ENCODE measurements at regions not wholly inside any gene's neighbourhood (a gene's known extent, or its start where the extent isn't known, plus 50 kb on each side); places are given as distances from the start of the nearest gene placed in this dataset.

- no peak overlapping the region for H3K4me3 ChIP-seq (ENCODE audit: control insufficient read depth, low read depth, low read length)
- DNase-seq (ENCODE audit: low read depth), result no peak
- TF ChIP-seq CTCF (IDR thresholded peaks at IDR 0.05; ENCODE audit: control insufficient read depth, insufficient read depth, low read depth, low read length, missing control alignments), result no peak
These were observed 318.9 kb upstream of the TFPI start for GRCh38 chr2:187873132-187873531.

- H3K4me3 ChIP-seq (ENCODE audit: control insufficient read depth, low read depth, low read length), result no peak overlapping the region
- no peak for DNase-seq (ENCODE audit: low read depth)
- no peak for TF ChIP-seq CTCF (IDR thresholded peaks at IDR 0.05; ENCODE audit: control insufficient read depth, insufficient read depth, low read depth, low read length, missing control alignments)
These were observed 320.6 kb upstream of the TFPI start for GRCh38 chr2:187874786-187875185.

GRCh38 chr2:187875261-187876141 is 321.3 kb upstream of the TFPI start:
- H3K4me3 ChIP-seq (ENCODE audit: control insufficient read depth, low read depth, low read length), result no peak overlapping the region
- no peak for DNase-seq (ENCODE audit: low read depth)
- no peak for TF ChIP-seq CTCF (IDR thresholded peaks at IDR 0.05; ENCODE audit: control insufficient read depth, insufficient read depth, low read depth, low read length, missing control alignments)

GRCh38 chr2:187876554-187876953 is 322.3 kb upstream of the TFPI start:
- DNase-seq (ENCODE audit: low read depth), result no peak
- no peak for TF ChIP-seq CTCF (IDR thresholded peaks at IDR 0.05; ENCODE audit: control insufficient read depth, insufficient read depth, low read depth, low read length, missing control alignments)
- H3K4me3 ChIP-seq (ENCODE audit: control insufficient read depth, low read depth, low read length), result no peak overlapping the region

- no peak for DNase-seq (ENCODE audit: low read depth)
- no peak overlapping the region for H3K4me3 ChIP-seq (ENCODE audit: control insufficient read depth, low read depth, low read length)
- no peak for TF ChIP-seq CTCF (IDR thresholded peaks at IDR 0.05; ENCODE audit: control insufficient read depth, insufficient read depth, low read depth, low read length, missing control alignments)
These were observed 323.2 kb upstream of the TFPI start for GRCh38 chr2:187877391-187877790.

- no peak for DNase-seq (ENCODE audit: low read depth)
- TF ChIP-seq CTCF (IDR thresholded peaks at IDR 0.05; ENCODE audit: control insufficient read depth, insufficient read depth, low read depth, low read length, missing control alignments), result no peak
- no peak overlapping the region for H3K4me3 ChIP-seq (ENCODE audit: control insufficient read depth, low read depth, low read length)
These were observed 323.9 kb upstream of the TFPI start for GRCh38 chr2:187878112-187878511.
